ENCODE measurements at regions not wholly inside any gene's neighbourhood (a gene's known extent, or its start where the extent isn't known, plus 50 kb on each side); places are given as distances from the start of the nearest gene placed in this dataset.

DNA sequence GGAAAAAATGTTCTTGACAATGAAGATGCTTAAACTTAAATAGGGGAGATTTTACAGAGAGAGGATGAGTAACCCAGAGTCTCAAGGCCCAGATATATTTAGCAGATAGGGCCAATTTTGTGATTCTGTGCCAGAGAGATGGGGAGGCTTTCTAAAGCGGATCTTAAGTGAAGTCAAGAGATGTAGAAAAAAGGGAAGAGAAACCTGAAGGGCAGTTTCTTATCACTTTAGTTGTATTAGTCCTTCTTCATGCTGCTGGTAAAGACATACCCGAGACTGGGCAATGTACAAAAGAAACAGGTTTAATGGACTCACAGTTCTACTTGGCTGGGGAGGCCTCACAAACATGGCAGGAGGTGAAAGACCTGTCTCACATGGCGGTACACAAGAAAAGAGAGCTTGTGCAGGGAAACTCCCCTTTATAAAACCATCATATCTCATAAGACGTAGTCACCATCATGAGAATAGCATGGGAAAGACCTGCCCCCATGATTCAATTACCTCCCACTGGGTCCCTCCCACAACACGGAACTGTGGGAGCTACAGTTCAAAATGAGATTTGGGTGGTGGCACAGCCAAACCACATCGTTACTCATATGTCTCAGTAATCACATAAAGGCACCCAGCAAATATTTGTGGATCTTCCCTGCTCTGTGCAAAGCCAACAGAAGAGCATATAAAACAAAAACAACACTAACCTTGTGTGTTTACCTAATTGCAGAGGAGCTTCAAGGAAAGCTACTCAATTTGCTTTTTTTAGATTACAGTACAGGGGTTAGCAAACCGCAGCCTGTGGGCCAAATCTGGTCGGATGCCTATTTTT is 102.6 kb upstream of the MYCBP2 start:
- DNase-seq (ENCODE audit: extremely low read depth in 1 of 11, low read depth in 9 of 11, low spot score in 4 of 11): no peak

DNA sequence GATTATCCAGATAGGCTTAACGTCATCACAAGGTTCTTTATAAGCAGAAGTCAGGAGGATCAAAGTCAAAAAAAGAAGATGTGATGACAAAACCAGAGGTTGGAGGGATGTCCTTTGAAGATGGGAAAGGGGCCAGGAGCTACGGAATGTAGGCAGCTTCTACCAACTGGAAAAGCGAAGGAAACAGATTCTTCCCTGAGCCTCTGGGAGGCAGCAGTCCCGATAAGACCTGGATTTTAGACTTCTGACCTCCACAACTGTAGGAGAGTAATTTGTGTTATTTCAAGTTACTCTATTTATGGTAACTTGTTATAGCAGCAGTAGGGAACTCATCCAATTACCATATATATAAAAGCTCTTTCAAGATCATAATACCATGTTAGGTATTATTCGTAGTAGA is 98.8 kb upstream of the MYCBP2 start:
- no peak for DNase-seq (ENCODE audit: extremely low read depth in 1 of 11, low read depth in 9 of 11, low spot score in 4 of 11)

DNA sequence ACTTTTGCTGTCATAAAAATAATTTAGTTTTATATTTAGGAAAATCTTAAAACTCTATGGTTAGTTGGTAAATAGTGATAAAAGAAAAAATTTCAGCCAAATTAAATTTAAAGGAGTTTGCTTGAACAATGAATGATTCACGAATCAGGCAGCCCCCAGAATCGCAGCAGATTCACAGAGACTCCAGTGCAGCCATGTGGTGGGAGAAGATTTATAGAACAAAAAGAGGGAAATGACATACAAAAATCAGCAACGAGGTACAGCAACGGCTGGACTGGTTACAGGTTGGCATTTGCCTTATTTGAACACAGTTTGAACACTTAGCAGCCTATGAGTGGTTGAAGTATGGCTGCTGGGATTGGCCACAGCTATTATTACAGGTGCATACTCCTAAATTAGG is 96.4 kb upstream of the MYCBP2 start:
- DNase-seq (ENCODE audit: extremely low read depth in 1 of 11, low read depth in 9 of 11, low spot score in 4 of 11): no peak

DNA sequence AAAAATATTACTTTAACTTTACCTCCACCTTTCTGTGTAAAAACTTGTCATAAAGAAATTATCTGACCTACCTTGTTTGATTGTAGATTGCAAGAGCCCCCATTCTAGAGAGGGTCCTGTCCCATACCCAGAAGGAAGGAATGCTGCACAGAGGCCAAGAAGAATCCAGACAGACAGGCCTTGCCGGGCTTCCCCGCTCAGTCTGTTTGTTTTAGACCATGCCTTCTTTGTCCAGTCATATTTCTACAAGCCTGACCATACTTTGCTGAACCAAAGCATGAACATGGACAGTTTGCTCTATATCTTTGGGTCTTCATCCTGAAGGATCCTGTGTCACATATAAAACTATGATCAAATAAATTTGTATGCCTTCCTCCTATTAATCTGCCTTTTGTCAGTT is 95.8 kb upstream of the MYCBP2 start:
- DNase-seq (ENCODE audit: extremely low read depth in 1 of 11, low read depth in 9 of 11, low spot score in 4 of 11): no peak

DNA sequence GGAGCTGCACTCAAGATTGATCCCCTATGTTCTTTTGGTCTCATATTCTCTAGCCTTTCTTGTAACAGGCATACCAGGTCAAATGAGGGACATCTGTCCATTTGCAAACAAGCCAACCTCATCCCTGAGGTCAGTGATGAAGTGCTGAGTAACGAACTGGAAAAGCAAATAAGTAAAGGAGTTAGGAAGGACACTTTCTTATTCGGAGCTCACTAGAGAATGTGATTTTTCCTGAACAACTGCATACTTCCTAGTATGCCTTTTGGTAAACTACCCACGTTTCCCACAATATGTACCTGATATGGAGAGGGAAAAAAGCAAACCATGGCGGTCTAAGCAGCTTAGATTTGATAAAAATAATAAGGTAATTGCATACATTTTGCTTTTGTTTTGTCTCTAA is 91.0 kb upstream of the MYCBP2 start:
- no peak for DNase-seq (ENCODE audit: extremely low read depth in 1 of 11, low read depth in 9 of 11, low spot score in 4 of 11)

DNA sequence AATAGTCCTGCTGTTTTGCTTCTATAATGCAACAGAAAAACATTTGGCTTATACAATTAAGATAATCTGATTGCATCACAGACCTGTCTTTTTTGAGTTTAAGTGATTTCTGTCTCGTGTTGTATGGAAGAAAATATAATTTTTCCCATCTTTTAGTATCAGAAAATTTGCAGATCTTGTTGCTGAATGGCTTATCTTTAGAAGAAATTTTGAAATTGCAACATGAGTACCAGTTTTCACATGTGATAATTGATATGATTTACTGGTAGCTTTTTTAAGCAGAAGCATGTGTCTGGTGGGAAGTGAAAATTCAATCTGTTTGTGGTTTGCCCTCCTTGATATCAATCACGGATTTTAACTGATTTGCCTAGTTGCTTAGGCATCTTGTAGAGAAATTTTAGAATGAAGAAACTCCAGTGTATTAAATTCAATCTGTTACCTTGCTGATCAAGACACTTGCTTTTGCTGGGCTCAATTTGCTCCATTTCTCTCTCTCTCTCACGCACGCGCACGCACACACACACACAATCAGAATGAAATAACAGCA is 89.8 kb upstream of the MYCBP2 start:
- DNase-seq (ENCODE audit: extremely low read depth in 1 of 11, low read depth in 9 of 11, low spot score in 4 of 11): no peak

DNA sequence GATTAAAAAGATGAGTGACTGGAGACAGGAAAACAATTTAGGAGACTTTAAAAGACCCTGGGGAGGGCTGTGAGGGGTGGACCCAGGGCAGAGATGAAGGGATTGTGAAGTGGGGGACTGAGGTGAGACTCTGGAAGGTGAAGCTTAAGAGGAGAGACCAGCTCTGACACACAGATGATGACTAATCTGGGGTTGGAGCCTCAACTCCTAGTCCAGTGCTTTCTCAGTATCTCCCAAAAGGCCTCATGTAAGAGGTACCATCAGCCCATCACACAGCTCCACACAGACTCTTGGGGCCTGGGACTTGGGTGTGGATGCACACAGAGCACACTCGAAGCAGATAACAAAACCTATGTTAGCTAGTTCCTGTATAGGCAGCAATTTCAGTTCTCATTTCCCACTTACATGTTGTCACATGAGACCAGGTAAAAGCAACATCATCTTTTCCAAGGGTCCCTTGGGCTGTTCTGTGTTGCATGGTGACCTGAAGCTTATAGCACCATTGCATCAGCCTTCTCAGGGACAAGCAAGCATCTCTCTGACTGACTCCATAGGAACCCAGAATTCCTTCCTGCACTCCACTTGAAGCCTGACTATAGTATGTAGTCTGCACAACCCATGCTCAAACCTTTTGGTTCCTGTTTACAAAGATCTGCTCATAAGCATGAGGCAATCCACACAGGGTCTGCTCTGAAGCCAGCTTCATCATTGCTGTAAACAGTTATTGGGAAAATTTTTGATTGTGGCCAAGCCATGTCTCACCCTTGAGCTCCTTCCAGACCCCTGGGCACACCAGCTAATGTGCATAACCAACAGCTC is 88.6 kb upstream of the MYCBP2 start:
- no peak for DNase-seq (ENCODE audit: extremely low read depth in 1 of 11, low read depth in 9 of 11, low spot score in 4 of 11)

DNA sequence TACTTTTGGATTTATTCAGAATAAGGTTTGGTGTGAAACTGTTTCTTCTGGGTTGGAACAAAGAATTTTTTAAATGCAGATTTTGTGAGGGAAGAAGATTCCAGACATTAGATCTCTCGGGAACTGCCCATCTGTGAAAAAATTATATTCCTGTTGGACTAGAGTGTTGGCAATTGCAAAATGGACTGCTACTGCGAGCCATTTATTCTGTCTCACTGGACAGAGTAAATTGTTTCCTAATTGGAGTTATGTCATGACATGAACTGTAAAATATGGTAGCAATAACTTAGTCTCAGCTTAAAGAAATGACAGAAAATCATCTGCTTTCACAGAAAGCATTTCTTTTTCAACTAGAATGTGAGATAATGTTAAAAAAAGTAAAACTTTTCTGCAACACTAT is 86.0 kb upstream of the MYCBP2 start:
- no peak for DNase-seq (ENCODE audit: extremely low read depth in 1 of 11, low read depth in 9 of 11, low spot score in 4 of 11)

DNA sequence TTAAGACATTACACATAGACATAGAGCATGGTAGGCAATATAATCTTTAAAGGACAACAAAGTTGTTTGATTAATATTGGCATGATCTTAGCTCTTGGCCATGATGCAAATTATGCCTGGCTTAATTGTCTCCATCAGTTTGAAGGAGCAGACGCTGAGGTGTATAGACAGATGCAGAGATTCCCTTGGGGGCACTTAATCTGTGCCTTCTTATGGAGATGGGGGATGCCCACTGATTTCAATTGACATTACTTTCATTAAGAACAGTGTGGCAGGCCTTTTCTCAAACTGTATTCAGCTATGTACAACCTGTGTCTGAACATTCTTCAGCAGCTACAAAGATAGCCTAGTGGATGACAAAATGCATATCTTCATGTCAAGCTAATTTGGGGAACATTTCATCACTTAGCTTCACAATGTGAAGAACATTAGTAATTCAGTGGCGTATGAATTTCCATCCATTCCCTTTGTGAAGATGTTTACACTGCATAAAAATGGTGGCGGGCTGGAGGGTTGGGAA is 85.3 kb upstream of the MYCBP2 start:
- DNase-seq (ENCODE audit: extremely low read depth in 1 of 11, low read depth in 9 of 11, low spot score in 4 of 11): no peak

DNA sequence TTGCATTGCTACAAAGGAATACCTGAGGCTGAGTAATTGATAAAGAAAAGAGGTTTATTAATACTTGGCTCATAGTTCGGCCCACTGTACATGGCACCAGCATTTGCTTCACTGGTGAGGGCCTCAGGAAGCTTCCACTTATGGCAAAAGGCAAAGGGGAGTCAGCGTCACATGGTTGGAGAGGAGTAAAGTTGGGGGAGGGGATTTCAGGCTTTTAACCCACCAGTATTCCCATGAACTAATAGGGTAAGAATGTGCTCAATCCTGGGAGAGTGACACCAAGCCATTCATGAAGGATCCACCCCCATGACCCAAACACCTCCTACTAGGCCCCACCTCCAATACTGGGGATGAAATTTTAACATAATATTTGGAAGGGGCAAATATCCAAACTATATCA is 82.5 kb upstream of the MYCBP2 start:
- no peak for DNase-seq (ENCODE audit: extremely low read depth in 1 of 11, low read depth in 9 of 11, low spot score in 4 of 11)

DNA sequence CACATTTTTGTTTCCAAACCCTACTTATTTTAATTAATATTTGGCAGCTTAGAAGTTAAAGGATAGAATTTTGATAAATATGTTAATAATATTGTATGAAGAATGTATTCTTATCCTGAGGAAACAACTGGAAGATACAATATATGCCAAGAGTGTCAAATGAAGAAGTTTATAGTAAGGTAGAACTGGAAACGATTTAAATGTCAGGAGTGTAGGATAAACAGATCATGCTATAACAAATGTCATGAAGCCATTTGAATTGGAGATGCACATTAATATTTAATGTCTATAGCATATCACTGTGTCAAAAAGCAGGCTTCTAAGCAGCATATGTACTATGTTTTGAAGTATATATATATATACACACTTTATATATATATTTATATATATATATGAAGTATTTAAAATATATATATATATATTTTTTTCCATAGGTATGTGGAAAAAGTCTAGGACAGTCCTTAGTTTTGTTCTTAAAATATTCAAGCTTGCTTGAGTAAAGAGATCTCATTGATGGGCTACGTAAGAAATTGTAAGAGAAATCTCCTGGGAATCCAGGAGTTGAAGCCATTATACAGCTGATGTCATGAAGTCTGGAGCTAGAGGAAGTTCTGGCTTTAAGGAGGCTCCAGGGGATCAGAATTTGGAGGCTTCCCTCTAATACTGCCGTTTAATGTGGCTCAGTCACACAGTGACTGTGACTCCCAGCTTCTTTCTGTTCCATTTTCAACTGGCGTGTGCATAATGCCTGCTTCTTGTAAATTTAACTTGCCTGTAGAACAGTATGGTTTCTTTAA is 79.9 kb upstream of the MYCBP2 start:
- no peak for DNase-seq (ENCODE audit: extremely low read depth in 1 of 11, low read depth in 9 of 11, low spot score in 4 of 11)

DNA sequence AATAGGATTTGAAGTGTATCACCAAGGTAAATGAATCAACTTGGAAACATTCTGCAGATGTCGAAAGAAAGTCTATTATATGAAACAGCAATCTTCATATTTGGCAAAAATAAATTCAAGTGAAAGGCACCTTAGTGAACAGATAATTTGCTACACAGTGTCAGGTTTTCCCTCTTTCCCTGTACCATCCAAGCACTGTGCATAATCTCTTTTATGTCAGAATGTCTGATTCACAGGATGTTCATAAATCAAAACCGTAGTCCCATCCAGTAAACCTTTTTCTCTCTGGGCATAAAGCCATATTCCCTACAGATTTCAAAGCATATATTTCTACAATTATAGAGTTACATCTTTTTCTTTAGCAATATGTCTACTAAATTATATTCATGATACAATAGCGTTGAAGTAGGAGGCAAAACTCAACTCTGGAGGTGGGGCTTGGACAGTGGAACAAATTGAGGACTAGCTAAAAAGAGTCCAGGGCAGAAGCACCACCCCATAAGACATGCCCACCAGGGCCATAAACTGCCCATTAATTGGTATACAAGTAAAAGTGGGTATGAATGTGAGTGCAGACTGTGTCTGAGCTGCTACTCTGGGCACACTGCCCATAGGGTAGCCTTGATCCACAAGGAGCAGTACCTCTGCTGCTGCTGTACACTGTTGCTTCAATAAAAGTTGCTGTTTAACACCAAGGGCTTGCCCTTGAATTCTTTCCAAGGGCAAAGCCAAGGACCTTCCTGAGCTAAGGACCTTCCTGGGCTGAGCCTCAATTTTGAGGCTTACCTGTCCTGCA is 72.1 kb upstream of the MYCBP2 start:
- no peak for DNase-seq (ENCODE audit: extremely low read depth in 1 of 11, low read depth in 9 of 11, low spot score in 4 of 11)

DNA sequence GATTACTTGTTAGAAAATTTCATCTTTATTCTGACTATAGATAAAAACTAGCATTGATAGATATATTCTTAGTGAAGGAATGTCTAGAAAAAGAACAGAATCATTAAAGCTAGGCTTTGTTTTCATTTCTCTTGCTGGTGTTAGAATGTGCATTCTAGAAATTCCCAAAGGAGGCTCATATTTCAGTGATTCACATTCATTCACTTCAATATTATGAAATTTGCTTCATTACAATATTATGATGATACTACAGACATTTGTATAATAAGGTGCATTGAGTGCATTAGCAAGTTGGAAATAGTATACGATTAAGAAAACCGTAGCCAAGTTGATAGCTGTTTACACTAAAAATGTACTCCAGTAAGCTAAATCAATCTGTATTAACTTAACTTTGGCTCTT is 70.7 kb upstream of the MYCBP2 start:
- no peak for DNase-seq (ENCODE audit: extremely low read depth in 1 of 11, low read depth in 9 of 11, low spot score in 4 of 11)

DNA sequence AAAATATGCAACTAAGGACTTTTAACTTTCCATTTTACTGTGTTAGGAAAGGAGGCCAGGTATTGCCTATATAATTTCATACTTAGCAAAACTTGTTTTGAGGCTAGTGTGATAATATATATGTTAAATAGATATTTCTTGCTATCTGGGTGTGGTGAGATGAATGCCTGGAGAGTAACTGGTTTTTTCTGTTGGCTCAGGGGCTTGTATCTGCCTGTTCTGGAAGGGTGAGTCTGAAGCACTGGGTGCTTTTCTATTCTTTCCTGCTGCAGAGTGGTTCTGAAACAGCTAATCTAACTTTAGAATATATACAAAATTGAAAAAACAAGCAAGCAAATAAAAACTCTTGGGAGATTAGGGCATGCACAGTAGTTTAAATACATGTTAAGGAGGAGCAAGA is 64.6 kb upstream of the MYCBP2 start:
- DNase-seq (ENCODE audit: extremely low read depth in 1 of 11, low read depth in 9 of 11, low spot score in 4 of 11): no peak

DNA sequence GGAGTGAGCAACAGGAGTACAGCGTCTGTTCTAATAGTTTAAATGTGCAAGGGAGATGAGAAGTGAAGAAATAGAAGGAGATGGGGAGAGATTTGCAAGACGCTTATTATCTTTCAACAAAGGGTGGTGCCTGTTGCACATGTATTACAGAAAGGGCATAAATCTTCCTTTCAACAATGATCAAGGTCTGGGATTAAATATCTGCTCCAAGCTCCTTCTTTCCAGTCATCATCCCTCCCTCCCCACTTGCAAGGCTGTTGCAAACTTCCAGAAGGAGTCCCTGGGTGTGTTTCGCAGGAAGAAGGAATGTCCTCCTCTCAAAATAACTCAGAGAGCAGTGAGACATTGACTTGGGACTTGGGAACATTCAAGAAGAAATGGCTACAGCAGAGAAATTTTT is 63.5 kb upstream of the MYCBP2 start:
- DNase-seq (ENCODE audit: extremely low read depth in 1 of 11, low read depth in 9 of 11, low spot score in 4 of 11): no peak

DNA sequence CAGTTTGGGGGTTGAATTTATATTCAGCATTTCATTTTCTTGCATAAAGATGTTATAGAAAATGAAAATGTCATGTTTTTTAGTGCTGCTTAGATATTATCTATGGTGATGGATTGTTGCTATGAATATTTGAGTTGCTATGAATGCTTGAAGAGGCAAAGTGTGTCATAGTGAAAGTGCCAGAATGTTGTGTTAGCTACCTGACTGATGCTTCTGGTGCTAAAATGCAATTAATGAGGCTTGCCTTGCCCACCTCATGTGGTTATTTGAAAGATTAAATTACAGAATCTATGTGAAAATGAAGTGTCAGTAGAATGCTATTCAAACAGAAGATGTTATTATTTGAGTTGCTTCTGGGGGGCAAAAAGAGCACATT is 62.7 kb upstream of the MYCBP2 start:
- DNase-seq (ENCODE audit: extremely low read depth in 1 of 11, low read depth in 9 of 11, low spot score in 4 of 11): peak in 1 of 11 donors; percentile 2

DNA sequence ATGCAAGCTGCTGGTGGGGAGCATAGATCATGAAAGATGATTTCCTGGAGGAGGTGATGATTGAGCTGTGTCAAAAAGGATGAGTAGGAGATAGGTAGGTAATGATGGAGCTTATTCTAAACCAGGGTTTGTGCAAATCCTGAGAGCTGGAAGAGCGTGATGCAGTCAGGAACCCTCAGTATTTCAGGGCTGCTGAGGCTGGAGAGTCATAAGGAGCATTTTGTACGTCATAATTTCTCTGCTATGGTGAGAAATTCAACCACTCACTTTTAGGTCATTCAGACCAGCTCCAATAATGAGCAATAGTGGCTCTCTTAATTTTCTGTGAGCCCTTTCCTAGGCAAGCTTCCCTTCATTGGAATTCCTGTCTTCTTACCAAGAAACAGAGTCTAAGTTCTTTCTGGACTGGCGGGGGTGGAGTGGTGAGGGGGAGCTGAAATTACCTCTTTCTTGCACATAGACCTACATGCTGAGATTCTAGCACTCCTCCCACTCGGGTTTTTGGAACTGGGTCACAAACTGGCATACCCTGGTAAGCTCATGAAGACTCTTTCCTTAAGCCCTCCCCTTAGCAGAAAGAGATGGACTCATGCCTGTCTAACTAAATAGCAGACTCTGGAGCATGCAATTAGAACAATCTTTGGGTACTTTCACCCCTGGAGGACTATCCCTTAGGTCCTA is 62.2 kb upstream of the MYCBP2 start:
- no peak for DNase-seq (ENCODE audit: extremely low read depth in 1 of 11, low read depth in 9 of 11, low spot score in 4 of 11)

DNA sequence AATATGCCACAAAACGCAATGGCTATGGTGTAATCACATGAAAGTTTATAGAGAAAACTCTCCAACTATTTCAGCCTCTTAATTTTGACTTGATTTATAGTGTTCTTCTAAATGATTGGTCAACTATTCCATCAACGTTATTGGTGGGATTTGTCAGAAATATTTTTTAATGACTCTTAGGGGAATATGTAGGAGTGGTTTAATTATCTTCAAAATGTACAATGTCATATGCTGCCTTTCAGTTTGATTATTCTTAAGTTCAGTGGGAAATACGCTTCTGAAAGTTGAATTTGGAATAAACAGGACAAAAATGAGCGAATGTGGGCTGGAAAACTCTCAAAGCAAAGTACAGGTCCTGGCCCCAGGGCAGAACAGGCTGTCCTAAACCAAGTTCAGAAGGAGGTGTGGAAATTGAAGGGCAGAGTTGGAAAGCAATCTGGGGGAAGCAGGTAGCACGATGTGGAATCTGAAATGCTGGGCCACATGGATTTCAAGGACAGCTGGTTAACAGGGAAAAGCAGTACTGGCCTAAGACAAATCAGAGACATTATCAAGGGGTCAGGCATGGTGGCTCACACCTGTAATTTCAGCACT is 60.8 kb upstream of the MYCBP2 start:
- no peak for DNase-seq (ENCODE audit: extremely low read depth in 1 of 11, low read depth in 9 of 11, low spot score in 4 of 11)
